DOHH2 (cell line): ENCODE measurements at regions not wholly inside any gene's neighbourhood (a gene's known extent, or its start where the extent isn't known, plus 50 kb on each side); places are given as distances from the start of the nearest gene placed in this dataset.

Experiments used
- H3F3A ChIP-seq: fragments of 200-600 bp; sonication (generic), shearing (Covaris generic); 2 replicates; pipeline ENCODE4 v1.6.0; 2016; ENCODE audit warnings: antibody characterized with exemption, mild to moderate bottlenecking; ENCODE audit not compliant: control insufficient read depth, insufficient read depth
- H3K27ac ChIP-seq: fragments of 200-600 bp; sonication (generic); 2 replicates; pipeline ENCODE4 v1.5.1; 2014; ENCODE audit warnings: low read depth, mild to moderate bottlenecking, low read length, moderate library complexity
- H3K27me3 ChIP-seq: fragments of 200-600 bp; sonication (generic); 2 replicates; pipeline ENCODE4 v1.6.1; 2014; ENCODE audit warnings: mild to moderate bottlenecking, low read length, mixed read lengths; ENCODE audit not compliant: control insufficient read depth
- H3K36me3 ChIP-seq: fragments of 200-600 bp; sonication (generic); 2 replicates; pipeline ENCODE4 v1.6.1; 2014; ENCODE audit warnings: mild to moderate bottlenecking, low read length, moderate library complexity, mixed read lengths; ENCODE audit not compliant: control insufficient read depth
- H3K4me1 ChIP-seq: fragments of 200-600 bp; sonication (generic); 2 replicates; pipeline ENCODE4 v1.6.1; 2014; ENCODE audit warnings: mild to moderate bottlenecking, low read length, mixed read lengths; ENCODE audit not compliant: control insufficient read depth
- H3K4me2 ChIP-seq: fragments of 200-600 bp; sonication (generic); 2 replicates; pipeline ENCODE4 v1.6.0; 2014; ENCODE audit warnings: mild to moderate bottlenecking, low read length, moderate library complexity
- H3K4me3 ChIP-seq: fragments of 200-600 bp; sonication (generic); 2 replicates; pipeline ENCODE4 v1.5.1; 2014; ENCODE audit warnings: mild to moderate bottlenecking, low read length, mixed read lengths
- H3K79me2 ChIP-seq: fragments of 200-600 bp; sonication (generic); 2 replicates; pipeline ENCODE4 v1.6.1; 2014; ENCODE audit warnings: mild to moderate bottlenecking, low read length, mixed read lengths; ENCODE audit not compliant: control insufficient read depth
- H3K9me2 ChIP-seq: fragments of 200-600 bp; sonication (generic); replicated peaks from 2 replicates; pipeline ENCODE4 v1.6.1; 2014; ENCODE audit warnings: mild to moderate bottlenecking, low read length, mixed read lengths; ENCODE audit not compliant: control insufficient read depth
- H3K9me3 ChIP-seq: fragments of 200-600 bp; sonication (generic); 2 replicates; pipeline ENCODE4 v1.6.1; 2014; ENCODE audit warnings: antibody characterized with exemption, low read length, mixed read lengths; ENCODE audit not compliant: control insufficient read depth, insufficient read depth
- H4K20me1 ChIP-seq: fragments of 200-600 bp; sonication (generic); 2 replicates; pipeline ENCODE4 v1.6.0; 2014; ENCODE audit warnings: low read depth, mild to moderate bottlenecking, antibody characterized with exemption, low read length, moderate library complexity; ENCODE audit not compliant: control insufficient read depth, insufficient read depth
- EZH2phosphoT487 ChIP-seq: fragments of 200-600 bp; sonication (generic); IDR thresholded peaks from 2 replicates; pipeline ENCODE4 v1.6.1; 2017; ENCODE audit warnings: borderline replicate concordance, mild to moderate bottlenecking, antibody characterized with exemption, low read length, moderate library complexity, mixed read lengths
- TF ChIP-seq, protein P1 (sequence below): fragments of 200-600 bp; sonication (generic); IDR thresholded peaks from one replicate; pipeline ENCODE4 v1.5.1; 2014; ENCODE audit warnings: antibody characterized with exemption, mild to moderate bottlenecking, low read depth, low read length; ENCODE audit not compliant: poor library complexity, severe bottlenecking

DNA sequence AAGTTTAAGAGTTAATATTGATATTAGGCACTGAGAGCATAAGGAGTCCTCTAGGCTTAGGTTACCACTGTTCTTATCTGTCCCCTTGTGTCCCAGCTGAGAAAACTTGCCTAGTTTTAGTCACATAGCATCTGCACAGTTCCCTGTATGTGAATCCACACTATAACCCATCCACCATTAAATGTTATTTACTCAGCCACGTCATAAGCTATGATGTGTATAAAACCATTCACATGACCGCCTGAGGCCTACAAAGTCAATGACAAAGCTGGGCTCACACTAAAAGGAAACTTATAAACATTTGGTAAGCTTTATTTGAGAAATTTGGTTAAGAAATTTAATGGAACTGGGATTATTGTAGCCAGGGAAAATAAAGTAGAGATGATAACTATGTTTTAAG is 59.2 kb upstream of the TFAP2D start:
- H4K20me1 ChIP-seq = no peaks in the 10 kb centered on the region
- H3K36me3 ChIP-seq = no peaks in the 10 kb centered on the region
- TF ChIP-seq, protein P1, sequence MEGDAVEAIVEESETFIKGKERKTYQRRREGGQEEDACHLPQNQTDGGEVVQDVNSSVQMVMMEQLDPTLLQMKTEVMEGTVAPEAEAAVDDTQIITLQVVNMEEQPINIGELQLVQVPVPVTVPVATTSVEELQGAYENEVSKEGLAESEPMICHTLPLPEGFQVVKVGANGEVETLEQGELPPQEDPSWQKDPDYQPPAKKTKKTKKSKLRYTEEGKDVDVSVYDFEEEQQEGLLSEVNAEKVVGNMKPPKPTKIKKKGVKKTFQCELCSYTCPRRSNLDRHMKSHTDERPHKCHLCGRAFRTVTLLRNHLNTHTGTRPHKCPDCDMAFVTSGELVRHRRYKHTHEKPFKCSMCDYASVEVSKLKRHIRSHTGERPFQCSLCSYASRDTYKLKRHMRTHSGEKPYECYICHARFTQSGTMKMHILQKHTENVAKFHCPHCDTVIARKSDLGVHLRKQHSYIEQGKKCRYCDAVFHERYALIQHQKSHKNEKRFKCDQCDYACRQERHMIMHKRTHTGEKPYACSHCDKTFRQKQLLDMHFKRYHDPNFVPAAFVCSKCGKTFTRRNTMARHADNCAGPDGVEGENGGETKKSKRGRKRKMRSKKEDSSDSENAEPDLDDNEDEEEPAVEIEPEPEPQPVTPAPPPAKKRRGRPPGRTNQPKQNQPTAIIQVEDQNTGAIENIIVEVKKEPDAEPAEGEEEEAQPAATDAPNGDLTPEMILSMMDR = no peak
- TF ChIP-seq EZH2phosphoT487 = no peak
- no peaks in the 10 kb centered on the region for H3K9me2 ChIP-seq
- no peaks in the 10 kb centered on the region for H3K4me1 ChIP-seq
- no peak overlapping the region for H3K27ac ChIP-seq
- no peaks in the 10 kb centered on the region for H3K9me3 ChIP-seq
- H3K79me2 ChIP-seq = no peaks in the 10 kb centered on the region
- H3K4me2 ChIP-seq = no peak overlapping the region
- H3K4me3 ChIP-seq = no peak overlapping the region
- H3F3A ChIP-seq = no peaks in the 10 kb centered on the region
- H3K27me3 ChIP-seq = no peaks in the 10 kb centered on the region

DNA sequence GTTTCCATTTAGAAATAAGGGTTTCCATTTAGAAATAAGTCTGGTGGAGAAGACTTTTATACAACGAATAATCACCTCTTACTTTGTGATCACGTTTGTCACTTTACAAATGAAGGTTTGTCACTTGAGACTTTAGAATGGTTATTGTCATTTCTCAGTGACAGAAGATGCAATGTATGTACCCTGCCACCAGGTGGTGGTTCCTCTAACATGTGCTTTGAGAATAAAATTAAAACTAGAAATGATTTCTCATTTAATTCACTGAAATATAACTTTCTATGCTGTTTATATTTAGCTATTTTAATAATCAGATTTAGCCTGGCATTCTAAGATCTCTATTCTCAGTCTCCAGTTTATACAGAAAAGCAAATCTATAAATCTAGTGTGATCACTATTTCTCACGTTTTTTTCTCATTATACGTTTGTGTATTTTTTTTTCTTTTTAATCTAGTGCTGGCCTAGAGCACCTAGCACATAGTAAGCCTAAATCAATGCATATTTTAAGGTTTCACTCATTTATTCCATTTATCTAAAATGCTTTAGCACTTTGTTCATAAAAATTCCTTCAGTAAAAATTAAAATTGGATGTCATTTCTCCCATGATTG is 57.4 kb upstream of the TFAP2D start:
- Histone ChIP-seq H3F3A (no peaks in the 10 kb centered on the region), H3K4me3 (no peak overlapping the region), H3K27me3 (no peaks in the 10 kb centered on the region), H3K4me1 (no peaks in the 10 kb centered on the region), H4K20me1 (no peaks in the 10 kb centered on the region), H3K9me3 (no peaks in the 10 kb centered on the region), H3K79me2 (no peaks in the 10 kb centered on the region), H3K9me2 (no peaks in the 10 kb centered on the region), H3K4me2 (no peak overlapping the region), H3K27ac (no peak overlapping the region), H3K36me3 (no peaks in the 10 kb centered on the region)
- no peak for TF ChIP-seq EZH2phosphoT487
- TF ChIP-seq, protein P1 = peak; percentile 58

DNA sequence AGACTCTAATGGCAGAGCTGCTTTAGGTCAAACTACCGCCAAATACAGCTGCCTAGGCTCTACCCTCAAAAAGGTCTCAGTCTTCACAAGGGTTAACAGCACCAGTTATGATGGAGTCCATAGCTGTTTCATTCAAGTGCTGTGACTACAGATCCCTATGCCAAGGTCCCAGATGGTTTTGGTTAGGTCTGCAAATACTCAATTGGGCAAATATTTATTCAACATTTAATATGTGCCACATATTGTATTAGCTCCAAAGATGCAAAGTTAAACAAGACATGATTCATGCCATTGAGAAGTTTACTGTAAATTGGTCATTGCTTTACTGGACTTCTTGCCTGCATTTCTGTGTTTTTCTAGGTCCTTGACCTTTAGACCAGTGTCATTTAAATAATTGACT is 55.8 kb upstream of the TFAP2D start:
- Histone ChIP-seq H3K27ac (no peak overlapping the region), H3K27me3 (no peaks in the 10 kb centered on the region), H3F3A (no peaks in the 10 kb centered on the region), H4K20me1 (no peaks in the 10 kb centered on the region), H3K79me2 (no peaks in the 10 kb centered on the region), H3K9me2 (no peaks in the 10 kb centered on the region), H3K4me2 (no peak overlapping the region), H3K4me1 (no peaks in the 10 kb centered on the region), H3K9me3 (no peaks in the 10 kb centered on the region), H3K36me3 (no peaks in the 10 kb centered on the region), H3K4me3 (no peak overlapping the region)
- TF ChIP-seq, protein P1 = no peak
- no peak for TF ChIP-seq EZH2phosphoT487
